GM12891 (cell line): ENCODE measurements at regions not wholly inside any gene's neighbourhood (a gene's known extent, or its start where the extent isn't known, plus 50 kb on each side); places are given as distances from the start of the nearest gene placed in this dataset.

Experiments
- POLR2A ChIP-seq: IDR thresholded peaks from 2 replicates; pipeline ENCODE4 v1.6.1; 2011; ENCODE audit warnings: low read depth, low read length, control low read depth
- POLR2AphosphoS5 ChIP-seq: IDR thresholded peaks from 2 replicates; pipeline ENCODE4 v1.6.1; 2011; ENCODE audit warnings: low read depth, low read length, control low read depth

DNA sequence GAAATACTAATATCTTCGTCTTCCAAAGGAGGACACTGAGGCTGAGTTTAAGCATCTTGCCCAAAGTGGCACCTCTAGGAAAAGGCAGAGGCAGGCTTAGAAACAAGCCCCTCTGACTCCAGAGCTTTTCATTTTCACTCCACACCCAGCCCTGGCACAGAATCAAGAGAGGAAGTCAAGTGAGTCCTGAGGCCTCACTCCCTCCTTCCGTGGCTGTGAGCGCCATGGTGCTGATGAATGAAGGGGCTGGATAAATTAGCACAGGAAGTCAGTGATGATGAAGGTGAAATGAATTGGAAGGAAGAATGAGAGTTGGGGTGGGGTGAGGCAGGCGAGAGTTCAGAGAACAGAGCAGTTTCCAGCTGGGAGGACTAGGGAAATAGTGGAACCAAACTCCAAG, 179.3 kb downstream of the TMEM132E start:
- TF ChIP-seq POLR2A, result no peak
- no peak for TF ChIP-seq POLR2AphosphoS5
